Activated CD4-positive, CD25-positive, alpha-beta regulatory T cell treated with anti-CD3 and anti-CD28 coated beads, Interleukin-2, amount 50 U/mL, for 72 hours (primary cell): ENCODE measurements at regions not wholly inside any gene's neighbourhood (a gene's known extent, or its start where the extent isn't known, plus 50 kb on each side); places are given as distances from the start of the nearest gene placed in this dataset.
"Not testable (repeated sequence)": the region's sequence is repeated elsewhere in the genome, so short reads cannot be mapped to it uniquely, and the experiment has no call there.

Experiments
- DNase-seq: peaks from one replicate; pipeline ENCODE4 v3.0.0; 2021

GRCh38 chr6:18527836-18528743 lies 140.9 kb downstream of the RNF144B start:
- no peak for DNase-seq

GRCh38 chr6:18530201-18530600 lies 143.1 kb downstream of the RNF144B start:
- no peak for DNase-seq

- DNase-seq = no peak
Observed at GRCh38 chr6:18532139-18532538, 145.0 kb downstream of the RNF144B start.

GRCh38 chr6:18533793-18534192 lies 146.6 kb downstream of the RNF144B start:
- DNase-seq = no peak

GRCh38 chr6:18536591-18537055 lies 149.5 kb downstream of the RNF144B start:
- no peak for DNase-seq

- DNase-seq = no peak
Observed at GRCh38 chr6:18538315-18538714, 151.2 kb downstream of the RNF144B start.

- no peak for DNase-seq
Observed at GRCh38 chr6:18543051-18543450, 155.9 kb downstream of the RNF144B start.

GRCh38 chr6:18545142-18545541 lies 158.0 kb downstream of the RNF144B start:
- DNase-seq = not testable (repeated sequence)

- no peak for DNase-seq
Observed at GRCh38 chr6:18545726-18546125, 158.6 kb downstream of the RNF144B start.

GRCh38 chr6:18550119-18550518 lies 163.0 kb downstream of the RNF144B start:
- DNase-seq = no peak

GRCh38 chr6:18551228-18551627 lies 164.1 kb downstream of the RNF144B start:
- no peak for DNase-seq

GRCh38 chr6:18555750-18556149 lies 168.6 kb downstream of the RNF144B start:
- DNase-seq = no peak

- no peak for DNase-seq
Observed at GRCh38 chr6:18561037-18561750, 174.0 kb downstream of the RNF144B start.

GRCh38 chr6:18562726-18563125 lies 175.6 kb downstream of the RNF144B start:
- no peak for DNase-seq

- no peak for DNase-seq
Observed at GRCh38 chr6:18564775-18565174, 177.6 kb downstream of the RNF144B start.

GRCh38 chr6:18565231-18565630 lies 178.1 kb downstream of the RNF144B start:
- no peak for DNase-seq

GRCh38 chr6:18567380-18567779 lies 180.2 kb downstream of the RNF144B start:
- DNase-seq = no peak

- DNase-seq = no peak
Observed at GRCh38 chr6:18577491-18577890, 190.3 kb downstream of the RNF144B start.

- no peak for DNase-seq
Observed at GRCh38 chr6:18579166-18579565, 192.0 kb downstream of the RNF144B start.

- no peak for DNase-seq
Observed at GRCh38 chr6:18579869-18580268, 192.7 kb downstream of the RNF144B start.

- DNase-seq = no peak
Observed at GRCh38 chr6:18584372-18584771, 197.2 kb downstream of the RNF144B start.

GRCh38 chr6:18585032-18585573 lies 198.0 kb downstream of the RNF144B start:
- DNase-seq = no peak

GRCh38 chr6:18586133-18586532 lies 199.0 kb downstream of the RNF144B start:
- DNase-seq = no peak
